SK-N-SH treated with all-trans-retinoic acid at 6 μM for 48 hours (cell line): ENCODE measurements at regions not wholly inside any gene's neighbourhood (a gene's known extent, or its start where the extent isn't known, plus 50 kb on each side); places are given as distances from the start of the nearest gene placed in this dataset.

Experiments used
- BACH2 ChIP-seq: fragments of 250-450 bp; sonication (Bioruptor Pico); IDR thresholded peaks from 2 replicates; pipeline ENCODE4 v1.9.0; 2021; ENCODE audit warnings: mild to moderate bottlenecking, borderline replicate concordance
- CSDC2 ChIP-seq: fragments of 250-450 bp; sonication (Bioruptor Pico); IDR thresholded peaks from 2 replicates; pipeline ENCODE4 v1.5.0; 2020; ENCODE audit warnings: mild to moderate bottlenecking, moderate library complexity
- CSRNP3 ChIP-seq: fragments of 250-450 bp; sonication (Bioruptor Pico); IDR thresholded peaks from 2 replicates; pipeline ENCODE4 v1.5.1; 2021; ENCODE audit warnings: mild to moderate bottlenecking, moderate library complexity
- SNAI2 ChIP-seq: fragments of 250-450 bp; sonication (Bioruptor Pico); IDR thresholded peaks from 2 replicates; pipeline ENCODE4 v1.5.0; 2020; ENCODE audit warnings: mild to moderate bottlenecking, moderate library complexity
- TOX ChIP-seq: fragments of 250-450 bp; sonication (Bioruptor Pico); IDR thresholded peaks from 2 replicates; pipeline ENCODE4 v1.8.0; 2021; ENCODE audit warnings: mild to moderate bottlenecking, moderate library complexity, borderline replicate concordance
- ZFP30 ChIP-seq: fragments of 450-650 bp; formaldehyde crosslinking; IDR thresholded peaks from 2 replicates; pipeline ENCODE4 v1.5.0; 2022; ENCODE audit warnings: mild to moderate bottlenecking, moderate library complexity
- TF ChIP-seq, protein P1 (sequence below): fragments of 250-450 bp; sonication (Bioruptor Pico); IDR thresholded peaks from 2 replicates; pipeline ENCODE4 v1.8.0; 2020; ENCODE audit warnings: mild to moderate bottlenecking, moderate library complexity, borderline replicate concordance

DNA sequence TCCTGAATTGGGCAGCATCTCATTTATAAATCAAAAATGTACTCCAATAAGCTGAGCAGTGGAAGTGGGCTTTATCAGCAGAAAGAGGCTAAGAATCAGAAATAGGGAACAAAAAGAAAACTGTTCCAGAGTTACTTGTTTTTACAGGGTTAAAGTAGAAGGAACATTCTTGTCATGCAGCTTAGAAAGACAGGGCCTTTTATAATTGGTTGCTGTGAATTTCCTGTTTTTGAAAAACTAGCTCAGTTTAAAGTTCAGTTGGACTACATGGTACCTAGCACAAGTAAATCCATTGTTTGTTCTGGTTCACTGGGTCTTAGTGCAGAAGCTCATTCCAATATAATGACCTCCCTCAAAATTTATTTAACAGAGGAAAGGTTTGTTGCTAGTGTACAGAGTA is 200.8 kb downstream of the GRIA2 start:
- TF ChIP-seq TOX (CRISPR knock-in tag): no peak
- no peak for TF ChIP-seq BACH2 (CRISPR knock-in tag)
- TF ChIP-seq SNAI2 (CRISPR knock-in tag): no peak
- no peak for TF ChIP-seq CSDC2 (CRISPR knock-in tag)
- TF ChIP-seq, protein P1, sequence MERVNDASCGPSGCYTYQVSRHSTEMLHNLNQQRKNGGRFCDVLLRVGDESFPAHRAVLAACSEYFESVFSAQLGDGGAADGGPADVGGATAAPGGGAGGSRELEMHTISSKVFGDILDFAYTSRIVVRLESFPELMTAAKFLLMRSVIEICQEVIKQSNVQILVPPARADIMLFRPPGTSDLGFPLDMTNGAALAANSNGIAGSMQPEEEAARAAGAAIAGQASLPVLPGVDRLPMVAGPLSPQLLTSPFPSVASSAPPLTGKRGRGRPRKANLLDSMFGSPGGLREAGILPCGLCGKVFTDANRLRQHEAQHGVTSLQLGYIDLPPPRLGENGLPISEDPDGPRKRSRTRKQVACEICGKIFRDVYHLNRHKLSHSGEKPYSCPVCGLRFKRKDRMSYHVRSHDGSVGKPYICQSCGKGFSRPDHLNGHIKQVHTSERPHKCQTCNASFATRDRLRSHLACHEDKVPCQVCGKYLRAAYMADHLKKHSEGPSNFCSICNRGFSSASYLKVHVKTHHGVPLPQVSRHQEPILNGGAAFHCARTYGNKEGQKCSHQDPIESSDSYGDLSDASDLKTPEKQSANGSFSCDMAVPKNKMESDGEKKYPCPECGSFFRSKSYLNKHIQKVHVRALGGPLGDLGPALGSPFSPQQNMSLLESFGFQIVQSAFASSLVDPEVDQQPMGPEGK (CRISPR knock-in tag): no peak
- no peak for TF ChIP-seq ZFP30 (CRISPR knock-in tag)
- TF ChIP-seq CSRNP3 (CRISPR knock-in tag): no peak
